Tibial nerve (tissue), 4 donors: ENCODE measurements at regions not wholly inside any gene's neighbourhood (a gene's known extent, or its start where the extent isn't known, plus 50 kb on each side); places are given as distances from the start of the nearest gene placed in this dataset.

ENCODE experiments used
- DNase-seq, 2 donors: peaks; one replicate each; pipeline ENCODE4 v3.0.0-alpha.2; 2019; ENCODE audit warnings: low spot score in 2 of 2
- H3K27ac ChIP-seq, 4 donors: fragments of 200-600 bp; sonication (generic) in 3 of 4; one replicate each; pipeline ENCODE4 v1.5.1; 2017 to 2019; ENCODE audit warnings: mild to moderate bottlenecking in 1 of 4
- H3K27me3 ChIP-seq, 2 donors: fragments of 200-600 bp; sonication (generic) in 1 of 2; one replicate each; pipeline versions ENCODE4 v1.5.1 to v1.6.0; 2017 to 2019
- H3K36me3 ChIP-seq, 3 donors: fragments of 200-600 bp; sonication (generic); one replicate each; pipeline ENCODE4 v1.5.1; 2018 to 2019
- H3K4me1 ChIP-seq, 4 donors: fragments of 200-600 bp; sonication (generic) in 3 of 4; one replicate each; pipeline ENCODE4 v1.5.1; 2017 to 2019
- H3K4me3 ChIP-seq, 4 donors: fragments of 200-600 bp; sonication (generic) in 3 of 4; one replicate each; pipeline ENCODE4 v1.5.1; 2017 to 2019; ENCODE audit warnings: mild to moderate bottlenecking in 1 of 4, moderate library complexity in 1 of 4
- H3K9me3 ChIP-seq, 4 donors: fragments of 200-600 bp; sonication (generic) in 3 of 4; one replicate each; pipeline ENCODE4 v1.5.1; 2017 to 2019
- EP300 ChIP-seq, 2 donors: sonication (generic); formaldehyde crosslinking; IDR thresholded peaks; one replicate each; pipeline ENCODE4 v1.6.1; 2017; ENCODE audit warnings: antibody characterized with exemption in 2 of 2, mild to moderate bottlenecking in 1 of 2
- POLR2A ChIP-seq, 2 donors: fragments of 450-650 bp; IDR thresholded peaks; one replicate each; pipeline ENCODE4 v1.6.1; 2017; ENCODE audit warnings: antibody characterized with exemption in 2 of 2, mild to moderate bottlenecking in 2 of 2, moderate library complexity in 2 of 2
- whole genome bisulfite sequencing, 2 donors: methylation state at CpG; one replicate each; pipeline ENCODE4 v1.1.5; 2018; 5-methylcytosine and 5-hydroxymethylcytosine counted together
- TF ChIP-seq, protein P1 (sequence below), 5 experiments: fragments of 200-600 bp in 3 of 5; fragments of 450-650 bp in 2 of 5; sonication (generic) in 3 of 5; IDR thresholded peaks; one replicate each; pipeline ENCODE4 v1.5.1; 2016 to 2019; ENCODE audit warnings: antibody characterized with exemption in 5 of 5, mild to moderate bottlenecking in 3 of 5, moderate library complexity in 2 of 5

GRCh38 chr18:22074282-22075070, 94.9 kb upstream of the GATA6 start:
- TF ChIP-seq EP300 (IDR thresholded peaks at IDR 0.05) (no peak), POLR2A (IDR thresholded peaks at IDR 0.05) (no peak)
- TF ChIP-seq, protein P1, sequence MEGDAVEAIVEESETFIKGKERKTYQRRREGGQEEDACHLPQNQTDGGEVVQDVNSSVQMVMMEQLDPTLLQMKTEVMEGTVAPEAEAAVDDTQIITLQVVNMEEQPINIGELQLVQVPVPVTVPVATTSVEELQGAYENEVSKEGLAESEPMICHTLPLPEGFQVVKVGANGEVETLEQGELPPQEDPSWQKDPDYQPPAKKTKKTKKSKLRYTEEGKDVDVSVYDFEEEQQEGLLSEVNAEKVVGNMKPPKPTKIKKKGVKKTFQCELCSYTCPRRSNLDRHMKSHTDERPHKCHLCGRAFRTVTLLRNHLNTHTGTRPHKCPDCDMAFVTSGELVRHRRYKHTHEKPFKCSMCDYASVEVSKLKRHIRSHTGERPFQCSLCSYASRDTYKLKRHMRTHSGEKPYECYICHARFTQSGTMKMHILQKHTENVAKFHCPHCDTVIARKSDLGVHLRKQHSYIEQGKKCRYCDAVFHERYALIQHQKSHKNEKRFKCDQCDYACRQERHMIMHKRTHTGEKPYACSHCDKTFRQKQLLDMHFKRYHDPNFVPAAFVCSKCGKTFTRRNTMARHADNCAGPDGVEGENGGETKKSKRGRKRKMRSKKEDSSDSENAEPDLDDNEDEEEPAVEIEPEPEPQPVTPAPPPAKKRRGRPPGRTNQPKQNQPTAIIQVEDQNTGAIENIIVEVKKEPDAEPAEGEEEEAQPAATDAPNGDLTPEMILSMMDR (IDR thresholded peaks at IDR 0.05), result no peak
- H3K36me3 ChIP-seq, result no peaks in the 10 kb centered on the region
- no peak overlapping the region for H3K4me3 ChIP-seq
- 69 to 70% methylated on average over 6 of the region's 6 CpGs for WGBS, 2 donors
- no peaks in the 10 kb centered on the region for H3K27me3 ChIP-seq
- no peaks in the 10 kb centered on the region for H3K9me3 ChIP-seq
- no peak overlapping the region for H3K27ac ChIP-seq
- no peak for DNase-seq
- no peaks in the 10 kb centered on the region for H3K4me1 ChIP-seq

- Histone ChIP-seq H3K27ac (no peak overlapping the region), H3K4me1 (no peaks in the 10 kb centered on the region), H3K9me3 (no peaks in the 10 kb centered on the region), H3K4me3 (no peak overlapping the region), H3K36me3 (no peaks in the 10 kb centered on the region), H3K27me3 (no peaks in the 10 kb centered on the region)
- no peak for DNase-seq
- 34 to 47% methylated on average over 3 of the region's 3 CpGs for WGBS, 2 donors
- TF ChIP-seq POLR2A (IDR thresholded peaks at IDR 0.05) (no peak), EP300 (IDR thresholded peaks at IDR 0.05) (no peak)
- TF ChIP-seq, protein P1 (IDR thresholded peaks at IDR 0.05), result no peak
Measured at GRCh38 chr18:22080035-22080434, 89.4 kb upstream of the GATA6 start.

GRCh38 chr18:22082408-22082807, 87.0 kb upstream of the GATA6 start:
- peaks cover 0 to 3% (median 0%) of the 10 kb centered on the region in 4 donors for H3K9me3 ChIP-seq
- H3K27me3 ChIP-seq, result no peaks in the 10 kb centered on the region
- no peak overlapping the region for H3K4me3 ChIP-seq
- 94 to 97% methylated on average over 14 of the region's 14 CpGs for WGBS, 2 donors
- no peak overlapping the region for H3K27ac ChIP-seq
- no peak for TF ChIP-seq POLR2A (IDR thresholded peaks at IDR 0.05)
- TF ChIP-seq, protein P1 (IDR thresholded peaks at IDR 0.05), result no peak
- no peaks in the 10 kb centered on the region for H3K4me1 ChIP-seq
- no peak for DNase-seq
- no peaks in the 10 kb centered on the region for H3K36me3 ChIP-seq

GRCh38 chr18:22084547-22084946, 84.8 kb upstream of the GATA6 start:
- H3K9me3 ChIP-seq, result peaks cover 0 to 3% (median 0%) of the 10 kb centered on the region in 4 donors
- TF ChIP-seq, protein P1 (IDR thresholded peaks at IDR 0.05), result no peak
- TF ChIP-seq POLR2A (IDR thresholded peaks at IDR 0.05) (no peak), EP300 (IDR thresholded peaks at IDR 0.05) (no peak)
- no peak for DNase-seq
- 59 to 71% methylated on average over 13 of the region's 13 CpGs for WGBS, 2 donors
- H3K4me1 ChIP-seq, result no peaks in the 10 kb centered on the region
- no peaks in the 10 kb centered on the region for H3K36me3 ChIP-seq
- no peak overlapping the region for H3K27ac ChIP-seq
- H3K4me3 ChIP-seq, result no peak overlapping the region
- H3K27me3 ChIP-seq, result no peaks in the 10 kb centered on the region

GRCh38 chr18:22086973-22087372, 82.4 kb upstream of the GATA6 start:
- H3K27me3 ChIP-seq, result no peaks in the 10 kb centered on the region
- H3K4me3 ChIP-seq, result no peak overlapping the region
- 74 to 76% methylated on average over 4 of the region's 4 CpGs for WGBS, 2 donors
- DNase-seq, result no peak
- TF ChIP-seq, protein P1 (IDR thresholded peaks at IDR 0.05), result no peak
- TF ChIP-seq EP300 (IDR thresholded peaks at IDR 0.05), result no peak
- no peak for TF ChIP-seq POLR2A (IDR thresholded peaks at IDR 0.05)
- peaks cover 0 to 3% (median 0%) of the 10 kb centered on the region in 4 donors for H3K9me3 ChIP-seq
- H3K4me1 ChIP-seq, result no peaks in the 10 kb centered on the region
- H3K27ac ChIP-seq, result no peak overlapping the region
- H3K36me3 ChIP-seq, result no peaks in the 10 kb centered on the region
